ENCODE measurements at regions not wholly inside any gene's neighbourhood (a gene's known extent, or its start where the extent isn't known, plus 50 kb on each side); places are given as distances from the start of the nearest gene placed in this dataset.
A peak's percentile ranks its signal among the peaks of the same experiment; 100 is the strongest.

GRCh38 chr5:57804007-57804444 lies 321.4 kb upstream of the ACTBL2 start:
- H3K4me3 ChIP-seq (ENCODE audit: low read depth, low read length) = no peak overlapping the region
- in situ Hi-C loops (cut with HindIII; ENCODE audit: low sequenced_read_pairs) = no loop called here
- TF ChIP-seq CTCF (IDR thresholded peaks at IDR 0.05; ENCODE audit: low read depth, low read length, missing control alignments) = no peak
- peak; percentile 96 for DNase-seq (ENCODE audit: low read depth)

GRCh38 chr5:57802131-57802530 lies 319.5 kb upstream of the ACTBL2 start:
- TF ChIP-seq CTCF (IDR thresholded peaks at IDR 0.05; ENCODE audit: low read depth, low read length, missing control alignments) = no peak
- in situ Hi-C loops (cut with HindIII; ENCODE audit: low sequenced_read_pairs) = no loop called here
- H3K4me3 ChIP-seq (ENCODE audit: low read depth, low read length) = no peak overlapping the region
- DNase-seq (ENCODE audit: low read depth) = peak; percentile 75

GRCh38 chr5:57795203-57795602 lies 312.6 kb upstream of the ACTBL2 start:
- no peak for TF ChIP-seq CTCF (IDR thresholded peaks at IDR 0.05; ENCODE audit: low read depth, low read length, missing control alignments)
- no peak overlapping the region for H3K4me3 ChIP-seq (ENCODE audit: low read depth, low read length)
- in situ Hi-C loops (cut with HindIII; ENCODE audit: low sequenced_read_pairs) = no loop called here
- no peak for DNase-seq (ENCODE audit: low read depth)

GRCh38 chr5:57791875-57792274 lies 309.3 kb upstream of the ACTBL2 start:
- no peak overlapping the region for H3K4me3 ChIP-seq (ENCODE audit: low read depth, low read length)
- no peak for DNase-seq (ENCODE audit: low read depth)
- TF ChIP-seq CTCF (IDR thresholded peaks at IDR 0.05; ENCODE audit: low read depth, low read length, missing control alignments) = no peak
- in situ Hi-C loops (cut with HindIII; ENCODE audit: low sequenced_read_pairs) = no loop called here

- no peak for TF ChIP-seq CTCF (IDR thresholded peaks at IDR 0.05; ENCODE audit: low read depth, low read length, missing control alignments)
- H3K4me3 ChIP-seq (ENCODE audit: low read depth, low read length) = no peak overlapping the region
- no peak for DNase-seq (ENCODE audit: low read depth)
- in situ Hi-C loops (cut with HindIII; ENCODE audit: low sequenced_read_pairs) = no loop called here
Observed at GRCh38 chr5:57785946-57786345, 303.3 kb upstream of the ACTBL2 start.

- no peak overlapping the region for H3K4me3 ChIP-seq (ENCODE audit: low read depth, low read length)
- in situ Hi-C loops (cut with HindIII; ENCODE audit: low sequenced_read_pairs) = no loop called here
- no peak for TF ChIP-seq CTCF (IDR thresholded peaks at IDR 0.05; ENCODE audit: low read depth, low read length, missing control alignments)
- no peak for DNase-seq (ENCODE audit: low read depth)
Observed at GRCh38 chr5:57784121-57784520, 301.5 kb upstream of the ACTBL2 start.

GRCh38 chr5:57783693-57784092 lies 301.1 kb upstream of the ACTBL2 start:
- H3K4me3 ChIP-seq (ENCODE audit: low read depth, low read length) = no peak overlapping the region
- TF ChIP-seq CTCF (IDR thresholded peaks at IDR 0.05; ENCODE audit: low read depth, low read length, missing control alignments) = no peak
- in situ Hi-C loops (cut with HindIII; ENCODE audit: low sequenced_read_pairs) = no loop called here
- DNase-seq (ENCODE audit: low read depth) = no peak
